GM03348 (cell line): ENCODE measurements at regions not wholly inside any gene's neighbourhood (a gene's known extent, or its start where the extent isn't known, plus 50 kb on each side); places are given as distances from the start of the nearest gene placed in this dataset.
A peak's percentile ranks its signal among the peaks of the same experiment; 100 is the strongest.

ENCODE experiments used
- DNase-seq: peaks from one replicate; pipeline ENCODE4 v3.0.0; 2012; ENCODE audit warnings: low spot score

DNA sequence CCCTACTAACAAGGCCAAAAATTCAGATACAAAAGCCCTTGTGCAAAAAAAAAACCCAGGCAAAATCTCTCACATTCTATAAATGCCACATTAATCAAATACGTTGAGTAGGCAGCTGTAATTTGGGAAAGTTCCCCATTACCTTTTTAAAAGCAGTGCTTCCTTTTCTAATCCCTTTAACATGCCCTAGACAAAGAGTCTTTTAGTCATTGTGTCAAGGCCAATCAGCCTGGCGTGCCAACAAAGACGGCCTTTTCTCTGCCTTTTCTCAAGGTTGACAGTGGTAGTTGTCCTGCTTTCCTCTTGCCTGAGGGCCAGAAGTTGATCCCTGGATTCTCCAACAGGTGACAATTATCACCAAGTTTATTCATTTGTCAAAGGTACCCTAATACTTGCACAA lies 62.5 kb upstream of the METAP2 start:
- DNase-seq, result no peak

GRCh38 chr12:95412482-95413311 lies 61.3 kb upstream of the METAP2 start:
- DNase-seq, result peak; percentile 88

DNA sequence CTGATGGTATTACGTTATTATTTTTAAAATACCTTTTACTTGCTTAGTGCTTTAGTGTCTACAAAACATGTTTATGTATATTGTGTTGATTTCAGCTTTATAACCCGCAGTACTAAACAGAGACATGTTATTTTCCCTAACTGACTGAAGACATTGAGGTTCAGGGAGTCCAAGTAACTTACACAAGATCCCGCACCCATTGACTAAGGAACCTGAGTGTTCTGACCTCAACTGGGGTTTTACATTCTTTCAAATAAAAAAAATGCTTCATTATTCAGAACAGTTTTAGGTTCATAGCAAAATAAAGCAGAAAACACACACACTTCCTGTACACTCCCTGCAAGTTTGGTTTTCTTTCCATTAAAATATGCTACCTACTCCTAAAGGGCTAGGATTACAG lies 60.4 kb upstream of the METAP2 start:
- DNase-seq, result no peak

DNA sequence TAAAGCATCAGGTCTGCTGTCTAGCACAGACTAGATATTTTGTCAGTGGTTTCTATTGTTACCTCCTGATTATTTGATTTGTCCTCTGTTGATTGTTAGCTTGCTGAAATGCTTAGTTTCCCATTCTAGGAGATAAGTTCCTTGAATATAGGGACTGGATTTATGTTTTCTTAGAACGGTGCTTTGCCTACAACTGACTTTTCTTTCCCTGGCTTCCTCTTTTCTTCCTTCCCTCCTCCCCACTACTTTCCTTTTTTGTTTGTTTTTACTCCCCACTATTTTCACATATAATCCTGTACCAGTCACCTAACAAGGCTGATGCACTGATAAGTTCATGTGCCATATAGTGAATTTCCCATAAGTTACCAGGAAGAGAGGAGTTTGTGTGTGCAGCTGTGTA lies 58.5 kb upstream of the METAP2 start:
- DNase-seq, result no peak

DNA sequence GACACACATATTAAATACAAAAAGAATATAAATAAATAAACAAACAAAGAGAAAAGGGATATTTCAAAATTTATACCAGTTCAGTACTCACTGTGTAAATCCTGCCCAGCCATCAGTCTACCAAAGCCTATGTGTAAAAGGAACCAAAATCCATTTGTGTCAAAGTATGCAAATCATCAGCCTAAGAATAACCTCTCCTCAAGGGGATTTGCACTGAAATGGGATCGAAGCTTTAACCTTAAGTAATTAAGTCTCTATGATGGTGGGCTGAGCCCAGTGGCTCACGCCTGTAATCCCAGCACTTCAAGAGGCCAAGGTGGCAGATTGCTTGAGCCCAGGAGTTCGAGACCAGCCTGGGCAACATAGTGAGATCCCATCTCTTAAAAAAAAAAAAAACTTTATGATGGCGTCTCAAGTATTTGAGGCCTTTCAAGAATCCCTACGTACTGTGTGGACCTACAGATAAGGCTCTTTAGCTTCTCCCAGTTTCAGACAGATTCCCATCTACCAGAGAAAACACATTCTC lies 57.8 kb upstream of the METAP2 start:
- no peak for DNase-seq

GRCh38 chr12:95417372-95417771 lies 56.6 kb upstream of the METAP2 start:
- DNase-seq, result peak; percentile 25

- DNase-seq, result no peak
Measured at GRCh38 chr12:95418142-95418541, 55.8 kb upstream of the METAP2 start.
